DMS 273 (cell line): ENCODE measurements at regions not wholly inside any gene's neighbourhood (a gene's known extent, or its start where the extent isn't known, plus 50 kb on each side); places are given as distances from the start of the nearest gene placed in this dataset.
"Not testable (repeated sequence)": the region's sequence is repeated elsewhere in the genome, so short reads cannot be mapped to it uniquely, and the experiment has no call there.

Source experiments
- DNase-seq: peaks from one replicate; lab custom pipeline; 2025; ENCODE audit not compliant: unreplicated experiment; lab: John Stamatoyannopoulos, UW

GRCh38 chr3:106071306-106071705 is 202.5 kb upstream of the CBLB start:
- no peak for DNase-seq

DNA sequence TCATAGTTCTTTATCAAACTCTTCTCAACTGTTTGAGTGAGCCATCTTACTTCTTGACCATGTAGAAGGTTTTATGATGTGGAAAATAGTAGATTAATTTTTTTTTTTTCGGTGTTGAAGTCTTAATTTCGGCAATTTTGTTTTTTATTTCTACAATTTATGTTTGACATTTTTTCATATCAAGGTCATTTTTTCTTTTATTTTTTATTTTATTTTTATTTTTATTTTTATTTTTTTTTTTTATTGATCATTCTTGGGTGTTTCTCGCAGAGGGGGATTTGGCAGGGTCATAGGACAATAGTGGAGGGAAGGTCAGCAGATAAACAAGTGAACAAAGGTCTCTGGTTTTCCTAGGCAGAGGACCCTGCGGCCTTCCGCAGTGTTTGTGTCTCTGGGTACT is 203.8 kb upstream of the CBLB start:
- DNase-seq, result not testable (repeated sequence)

GRCh38 chr3:106073806-106074205 is 205.0 kb upstream of the CBLB start:
- DNase-seq, result not testable (repeated sequence)

- DNase-seq, result not testable (repeated sequence)
Observed at GRCh38 chr3:106075731-106076130, 206.9 kb upstream of the CBLB start.

DNA sequence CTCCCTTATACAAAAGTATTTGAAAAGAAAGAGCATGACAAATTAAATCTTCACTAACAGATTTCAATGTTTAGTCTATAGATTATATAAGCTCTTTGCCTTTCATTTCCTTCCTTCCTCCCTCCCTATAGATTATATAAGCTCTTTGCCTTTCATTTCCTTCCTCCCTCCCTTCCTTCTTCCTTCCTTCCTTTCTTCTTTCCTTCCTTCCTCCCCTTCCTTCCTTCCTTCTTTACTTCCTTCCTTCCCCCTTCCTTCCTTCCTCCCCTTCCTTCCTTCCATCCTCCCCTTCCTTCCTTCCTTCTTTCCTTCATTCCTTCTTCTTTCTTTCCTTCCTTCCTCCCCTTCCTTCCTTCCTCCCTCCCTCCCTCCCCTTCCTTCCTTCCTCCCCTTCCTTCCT is 209.8 kb upstream of the CBLB start:
- no peak for DNase-seq

DNA sequence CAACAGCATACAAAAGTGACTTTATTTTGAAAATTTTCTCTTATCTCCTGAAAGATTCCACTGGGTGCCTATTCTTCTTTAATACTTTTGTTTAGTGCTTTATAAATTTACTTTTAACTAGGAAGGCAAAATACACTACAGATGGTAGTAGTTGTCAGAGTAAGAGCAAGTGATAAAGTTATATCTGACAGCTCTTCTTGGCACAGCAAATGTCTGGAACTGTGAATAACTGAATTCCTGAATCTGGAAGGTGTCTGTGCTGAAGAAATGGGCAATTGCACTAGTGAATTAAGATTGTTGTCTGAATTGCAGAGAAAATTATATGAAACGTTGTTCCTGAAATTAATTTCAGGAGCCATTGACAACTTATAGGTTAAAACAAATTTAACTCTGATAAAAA is 213.8 kb upstream of the CBLB start:
- no peak for DNase-seq

DNA sequence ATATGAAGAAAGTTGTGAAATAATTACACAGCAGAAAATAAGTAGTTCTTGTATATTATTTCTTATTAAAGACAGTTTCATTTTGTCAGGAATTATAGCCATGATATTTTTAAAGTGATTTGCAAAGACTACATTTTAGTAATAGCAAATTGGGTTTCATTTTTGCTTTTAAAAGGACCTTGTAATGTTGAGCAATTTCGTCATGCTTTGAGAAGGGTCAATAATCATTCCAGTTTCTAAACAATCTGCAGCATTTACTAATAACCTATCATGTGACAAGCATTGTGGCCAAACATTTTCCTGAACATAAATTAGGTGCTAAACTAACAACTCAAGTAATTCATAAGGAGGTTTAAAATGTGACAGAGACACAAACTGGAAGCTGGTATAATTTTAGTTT is 214.4 kb upstream of the CBLB start:
- DNase-seq, result no peak

GRCh38 chr3:106083854-106084253 is 215.0 kb upstream of the CBLB start:
- DNase-seq, result no peak

GRCh38 chr3:106086038-106086437 is 217.2 kb upstream of the CBLB start:
- no peak for DNase-seq

DNA sequence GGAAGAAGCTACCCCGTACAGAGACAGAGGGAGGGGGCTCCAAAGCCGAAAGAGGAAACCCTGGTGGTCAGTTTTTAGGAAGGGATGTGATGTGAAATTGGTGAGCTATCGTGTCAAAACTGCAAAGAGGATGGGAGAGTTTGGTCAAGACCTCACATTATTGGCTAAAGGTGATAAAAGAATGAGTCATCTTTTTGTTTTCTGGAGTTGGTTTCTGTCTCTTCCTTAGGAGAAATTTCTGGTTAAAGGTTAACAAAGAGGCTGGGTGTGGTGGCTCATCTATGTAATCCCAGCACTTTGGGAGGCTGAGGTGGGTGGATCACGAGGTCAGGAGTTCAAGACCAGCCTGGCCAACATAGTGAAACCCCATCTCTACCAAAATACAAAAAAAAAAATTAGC is 217.8 kb upstream of the CBLB start:
- no peak for DNase-seq

GRCh38 chr3:106088304-106088703 is 219.5 kb upstream of the CBLB start:
- DNase-seq, result no peak

- DNase-seq, result no peak
Observed at GRCh38 chr3:106088899-106089298, 220.1 kb upstream of the CBLB start.

DNA sequence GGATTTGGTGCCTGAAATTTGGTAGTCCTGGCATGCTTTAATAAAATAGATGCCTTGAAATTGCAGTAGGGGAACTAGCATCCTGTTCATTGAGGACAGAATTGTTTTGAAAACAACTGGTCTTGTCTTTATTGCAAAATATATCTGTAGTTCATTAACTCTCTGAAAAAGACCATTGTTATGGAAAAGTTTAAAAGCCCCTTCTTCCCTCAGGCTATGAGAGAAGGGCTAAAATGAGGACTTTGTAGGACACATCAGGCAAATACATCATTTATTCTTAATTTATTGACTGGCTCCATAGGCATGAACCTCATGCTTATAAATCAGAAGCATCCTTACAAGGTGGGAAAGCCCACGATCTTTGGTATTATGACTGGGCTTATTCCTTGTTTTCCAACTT is 221.0 kb upstream of the CBLB start:
- DNase-seq, result no peak

DNA sequence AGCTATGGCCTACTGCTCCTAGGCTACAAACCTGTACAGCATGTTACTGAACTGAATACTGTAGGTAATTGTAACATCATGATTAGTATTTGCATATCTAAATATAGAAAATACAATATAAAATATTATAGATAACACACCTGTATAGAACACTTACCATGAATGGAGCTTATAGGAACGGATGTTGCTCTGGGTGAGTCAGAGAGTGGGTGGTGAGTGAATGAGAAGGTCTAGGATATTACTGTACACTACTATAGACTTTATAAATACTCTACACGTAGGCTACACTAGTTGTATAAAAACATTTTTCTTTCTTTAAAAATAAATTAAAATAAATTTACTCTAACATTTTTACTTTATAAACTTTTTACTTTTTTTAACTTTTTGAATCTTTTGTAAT is 224.0 kb upstream of the CBLB start:
- DNase-seq, result no peak

DNA sequence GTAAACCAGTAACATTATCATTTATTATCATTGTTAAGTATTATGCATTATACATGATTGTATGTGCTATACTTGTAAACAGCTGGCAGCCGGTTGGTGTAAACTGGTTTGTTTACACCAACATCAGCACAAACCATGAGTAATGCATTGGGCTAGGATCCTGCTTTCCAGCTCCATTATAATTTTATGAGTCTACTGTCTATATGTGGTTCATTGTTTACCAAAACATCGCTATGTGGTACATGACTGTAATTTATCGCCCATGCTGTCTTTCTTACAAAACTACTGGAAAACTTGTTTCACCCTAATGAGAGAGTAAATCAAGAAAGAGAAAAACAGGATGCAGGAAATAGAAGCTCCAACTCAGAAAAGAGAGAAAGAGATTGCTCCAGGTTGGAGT is 224.8 kb upstream of the CBLB start:
- no peak for DNase-seq

DNA sequence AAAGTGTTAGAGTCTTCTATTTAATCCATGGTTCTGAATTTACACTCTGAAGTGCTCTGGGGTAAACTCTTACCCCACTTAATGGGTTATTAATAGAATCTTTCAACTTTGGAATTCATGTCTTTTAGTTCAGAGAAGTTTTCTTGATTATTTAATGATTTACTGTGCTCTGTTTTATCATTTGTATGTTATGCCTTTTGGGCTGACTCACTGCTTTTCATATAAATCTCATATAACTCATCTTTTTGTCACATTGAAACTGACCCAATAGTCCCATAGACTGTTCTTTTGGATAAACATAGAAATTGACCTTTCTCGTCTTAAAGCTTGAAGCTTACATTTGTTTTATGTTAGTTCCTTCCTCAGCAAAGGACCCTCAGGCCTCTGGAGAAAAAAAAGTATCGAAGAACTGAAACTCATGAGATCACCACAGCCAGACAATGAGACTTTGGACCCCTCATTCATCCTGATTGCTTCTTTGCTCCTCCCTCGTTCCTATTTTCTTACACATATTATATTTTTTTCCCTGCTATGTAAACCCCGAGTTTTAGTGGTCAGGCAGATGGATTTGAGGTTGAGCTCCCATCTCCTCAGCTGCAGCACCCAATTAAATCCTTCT is 229.1 kb upstream of the CBLB start:
- no peak for DNase-seq

DNA sequence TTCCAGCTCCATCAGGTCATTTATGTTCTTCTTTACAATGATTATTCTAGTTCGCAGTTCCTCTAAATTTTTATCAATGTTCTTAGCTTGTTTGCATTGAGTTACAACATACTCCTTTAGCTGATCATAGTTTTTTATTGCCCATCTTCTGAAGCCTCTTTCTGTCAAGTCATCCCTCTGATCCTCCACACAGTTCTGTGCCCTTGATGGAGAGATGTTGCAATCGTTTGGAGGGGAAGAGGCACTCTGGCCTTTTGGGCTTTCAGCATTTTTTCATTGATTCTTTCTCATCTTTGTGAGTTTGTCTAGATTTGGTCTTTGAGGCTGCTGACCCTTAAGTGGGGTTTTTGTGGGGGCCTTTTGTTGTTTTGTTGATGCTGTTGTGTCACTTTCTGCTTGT is 234.6 kb upstream of the CBLB start:
- DNase-seq, result no peak

GRCh38 chr3:106104078-106104477 is 235.3 kb upstream of the CBLB start:
- no peak for DNase-seq

- DNase-seq, result no peak
Observed at GRCh38 chr3:106108925-106109324, 240.1 kb upstream of the CBLB start.

GRCh38 chr3:106112561-106112960 is 243.7 kb upstream of the CBLB start:
- not testable (repeated sequence) for DNase-seq

DNA sequence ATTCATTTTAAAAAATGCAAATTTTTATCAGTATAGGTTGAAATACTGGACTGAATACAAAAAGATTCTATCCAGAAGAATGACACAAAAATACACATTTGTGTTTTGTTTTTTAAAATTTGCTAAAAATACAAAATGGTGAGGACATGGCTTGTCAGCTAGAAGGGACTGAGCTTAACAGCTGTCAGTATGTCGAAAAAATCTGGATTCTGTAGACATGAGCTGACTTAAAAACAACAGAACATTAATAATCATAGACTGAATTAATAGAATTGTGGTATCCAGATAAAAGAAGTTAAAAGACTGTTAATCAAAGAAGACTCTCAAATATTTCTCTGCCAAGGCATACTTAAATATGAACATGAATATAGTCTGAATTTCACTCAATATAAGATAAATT is 244.9 kb upstream of the CBLB start:
- no peak for DNase-seq

GRCh38 chr3:106114220-106114619 is 245.4 kb upstream of the CBLB start:
- DNase-seq, result no peak

- DNase-seq, result no peak
Observed at GRCh38 chr3:106114848-106115247, 246.0 kb upstream of the CBLB start.

DNA sequence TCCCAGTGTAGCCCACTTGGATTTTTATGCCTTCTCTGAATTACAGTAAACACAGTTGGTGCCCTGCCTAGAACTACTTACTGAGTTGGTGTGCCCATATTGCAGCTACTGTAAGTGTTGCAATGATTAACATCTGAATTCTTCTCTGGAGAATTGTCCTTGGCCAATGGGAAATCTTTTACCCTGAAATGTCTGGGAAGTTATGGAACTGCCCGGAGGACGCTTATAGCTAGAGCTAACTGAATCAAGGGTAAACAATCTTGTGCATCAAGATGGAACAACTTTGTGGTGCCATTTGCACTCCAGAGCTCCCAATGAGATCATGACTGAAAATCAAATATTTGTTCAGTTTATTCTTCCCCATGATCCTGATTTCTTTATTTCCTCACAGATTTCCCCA is 246.7 kb upstream of the CBLB start:
- DNase-seq, result no peak
